GM12801 (cell line): ENCODE measurements at regions not wholly inside any gene's neighbourhood (a gene's known extent, or its start where the extent isn't known, plus 50 kb on each side); places are given as distances from the start of the nearest gene placed in this dataset.

Source experiments
- CTCF ChIP-seq: IDR thresholded peaks from one replicate; pipeline ENCODE4 v1.5.1; 2011; ENCODE audit warnings: control low read depth; ENCODE audit not compliant: insufficient read length; ENCODE audit errors: extremely low read depth

GRCh38 chr4:188903986-188904385 is 764.7 kb downstream of the TRIML1 start:
- TF ChIP-seq CTCF: no peak

- TF ChIP-seq CTCF: no peak
These were observed 765.4 kb downstream of the TRIML1 start for GRCh38 chr4:188904617-188905016.

GRCh38 chr4:188905248-188905647 is 766.0 kb downstream of the TRIML1 start:
- no peak for TF ChIP-seq CTCF

- TF ChIP-seq CTCF: no peak
These were observed 772.0 kb downstream of the TRIML1 start for GRCh38 chr4:188911199-188911598.

GRCh38 chr4:188911707-188912106 is 772.5 kb downstream of the TRIML1 start:
- no peak for TF ChIP-seq CTCF

- no peak for TF ChIP-seq CTCF
These were observed 775.9 kb downstream of the TRIML1 start for GRCh38 chr4:188915175-188915574.

- TF ChIP-seq CTCF: no peak
These were observed 779.5 kb downstream of the TRIML1 start for GRCh38 chr4:188918787-188919186.

- TF ChIP-seq CTCF: no peak
These were observed 791.6 kb downstream of the TRIML1 start for GRCh38 chr4:188930822-188931221.
